Esophagus muscularis mucosa (tissue), 3 donors: ENCODE measurements at regions not wholly inside any gene's neighbourhood (a gene's known extent, or its start where the extent isn't known, plus 50 kb on each side); places are given as distances from the start of the nearest gene placed in this dataset.
"Not testable (repeated sequence)": the region's sequence is repeated elsewhere in the genome, so short reads cannot be mapped to it uniquely, and the experiment has no call there.

Experiments
- CTCF ChIP-seq, 3 experiments: fragments of 200-600 bp in 2 of 3; fragments of 450-650 bp in 1 of 3; sonication (generic) in 2 of 3; IDR thresholded peaks; one replicate each; pipeline ENCODE4 v1.5.1; 2017 to 2019; ENCODE audit warnings: antibody characterized with exemption in 3 of 3, mild to moderate bottlenecking in 2 of 3, moderate library complexity in 1 of 3
- EP300 ChIP-seq: sonication (generic); formaldehyde crosslinking; IDR thresholded peaks from one replicate; pipeline ENCODE4 v1.6.1; 2017; ENCODE audit warnings: antibody characterized with exemption

- TF ChIP-seq CTCF (IDR thresholded peaks at IDR 0.05); EP300: not testable (repeated sequence)
These were observed 201.1 kb downstream of the FRK start for GRCh38 chr6:115859577-115859976.
